ENCODE measurements at regions not wholly inside any gene's neighbourhood (a gene's known extent, or its start where the extent isn't known, plus 50 kb on each side); places are given as distances from the start of the nearest gene placed in this dataset.

GRCh38 chr2:14127765-14128164, 504.8 kb upstream of the LRATD1 start:
- TF ChIP-seq, protein P1, sequence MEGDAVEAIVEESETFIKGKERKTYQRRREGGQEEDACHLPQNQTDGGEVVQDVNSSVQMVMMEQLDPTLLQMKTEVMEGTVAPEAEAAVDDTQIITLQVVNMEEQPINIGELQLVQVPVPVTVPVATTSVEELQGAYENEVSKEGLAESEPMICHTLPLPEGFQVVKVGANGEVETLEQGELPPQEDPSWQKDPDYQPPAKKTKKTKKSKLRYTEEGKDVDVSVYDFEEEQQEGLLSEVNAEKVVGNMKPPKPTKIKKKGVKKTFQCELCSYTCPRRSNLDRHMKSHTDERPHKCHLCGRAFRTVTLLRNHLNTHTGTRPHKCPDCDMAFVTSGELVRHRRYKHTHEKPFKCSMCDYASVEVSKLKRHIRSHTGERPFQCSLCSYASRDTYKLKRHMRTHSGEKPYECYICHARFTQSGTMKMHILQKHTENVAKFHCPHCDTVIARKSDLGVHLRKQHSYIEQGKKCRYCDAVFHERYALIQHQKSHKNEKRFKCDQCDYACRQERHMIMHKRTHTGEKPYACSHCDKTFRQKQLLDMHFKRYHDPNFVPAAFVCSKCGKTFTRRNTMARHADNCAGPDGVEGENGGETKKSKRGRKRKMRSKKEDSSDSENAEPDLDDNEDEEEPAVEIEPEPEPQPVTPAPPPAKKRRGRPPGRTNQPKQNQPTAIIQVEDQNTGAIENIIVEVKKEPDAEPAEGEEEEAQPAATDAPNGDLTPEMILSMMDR (IDR thresholded peaks at IDR 0.05) = no peak
- TF ChIP-seq POLR2A (IDR thresholded peaks at IDR 0.05) = no peak

All from testis (tissue), 2 donors.